WTC11 (cell line): ENCODE measurements at regions not wholly inside any gene's neighbourhood (a gene's known extent, or its start where the extent isn't known, plus 50 kb on each side); places are given as distances from the start of the nearest gene placed in this dataset.

Experiments
- ATAC-seq: fragments of 200-7000 bp; cut with Tn5 transposase; 2 replicates; pipeline ENCODE4 v1.10.0; 2021; ENCODE audit warnings: mild to moderate bottlenecking, moderate library complexity
- CTCF ChIA-PET: fragments of 300-600 bp; sonication (Branson Sonifier 250); formaldehyde crosslinking; loops from one replicate; lab custom pipeline; 2021; ENCODE audit warnings: antibody characterized with exemption; lab: Charles Lee
- POLR2A ChIA-PET: fragments of 350-600 bp; sonication (Branson Sonifier 250); formaldehyde crosslinking; loops from one replicate; lab custom pipeline; 2021; ENCODE audit warnings: antibody characterized with exemption; lab: Charles Lee
- DNase-seq: peaks from one replicate; pipeline ENCODE4 v3.0.0; 2021; ENCODE audit warnings: low spot score
- H3K27ac Mint-ChIP-seq: 2 replicates; pipeline ENCODE4 v1.8.0; 2021; ENCODE audit warnings: mixed read lengths
- H3K27me3 Mint-ChIP-seq: 2 replicates; pipeline ENCODE4 v1.8.0; 2021; ENCODE audit warnings: low read depth, mild to moderate bottlenecking, moderate library complexity, mixed read lengths
- H3K36me3 Mint-ChIP-seq: 2 replicates; pipeline ENCODE4 v1.8.0; 2021; ENCODE audit warnings: mixed read lengths
- H3K4me1 Mint-ChIP-seq: 2 replicates; pipeline ENCODE4 v1.8.0; 2022; ENCODE audit warnings: mixed read lengths
- H3K4me3 Mint-ChIP-seq: 2 replicates; pipeline ENCODE4 v1.8.0; 2021; ENCODE audit warnings: mild to moderate bottlenecking, moderate library complexity, mixed read lengths
- H3K9me3 Mint-ChIP-seq: 2 replicates; pipeline ENCODE4 v1.8.0; 2021; ENCODE audit warnings: mixed read lengths
- CBFB ChIP-seq: sonication (generic); formaldehyde crosslinking; IDR thresholded peaks from 2 replicates; pipeline ENCODE4 v1.8.1; 2022; ENCODE audit warnings: mild to moderate bottlenecking, low read depth, missing genetic modification reagents
- E2F5 ChIP-seq: sonication (generic); formaldehyde crosslinking; IDR thresholded peaks from 2 replicates; pipeline ENCODE4 v1.8.1; 2022; ENCODE audit warnings: mild to moderate bottlenecking, moderate library complexity, missing genetic modification reagents
- ETV6 ChIP-seq: sonication (generic); formaldehyde crosslinking; IDR thresholded peaks from 2 replicates; pipeline ENCODE4 v1.8.1; 2022; ENCODE audit warnings: mild to moderate bottlenecking, missing genetic modification reagents
- FOXJ3 ChIP-seq: sonication (generic); formaldehyde crosslinking; IDR thresholded peaks from 2 replicates; pipeline ENCODE4 v1.9.0; 2021; ENCODE audit warnings: missing genetic modification reagents, mild to moderate bottlenecking, borderline replicate concordance
- FOXK1 ChIP-seq: sonication (generic); formaldehyde crosslinking; IDR thresholded peaks from 2 replicates; pipeline ENCODE4 v1.8.0; 2022; ENCODE audit warnings: mild to moderate bottlenecking, moderate library complexity, missing genetic modification reagents
- FOXP1 ChIP-seq: sonication (generic); formaldehyde crosslinking; IDR thresholded peaks from 2 replicates; pipeline ENCODE4 v1.8.0; 2022; ENCODE audit warnings: missing genetic modification reagents, mild to moderate bottlenecking, moderate library complexity, borderline replicate concordance
- GRHL2 ChIP-seq: fragments of 250-450 bp; sonication (Bioruptor Pico); IDR thresholded peaks from 2 replicates; pipeline ENCODE4 v1.8.0; 2022; ENCODE audit warnings: mild to moderate bottlenecking, moderate library complexity; ENCODE audit not compliant: insufficient replicate concordance, severe bottlenecking
- GTF2I ChIP-seq: fragments of 250-450 bp; sonication (Bioruptor Pico); conservative IDR thresholded peaks from 2 replicates; pipeline ENCODE4 v1.4.0; 2021; ENCODE audit warnings: mild to moderate bottlenecking
- NR1H2 ChIP-seq: sonication (generic); formaldehyde crosslinking; IDR thresholded peaks from 2 replicates; pipeline ENCODE4 v1.9.0; 2021; ENCODE audit warnings: mild to moderate bottlenecking, moderate library complexity, missing genetic modification reagents
- NR3C1 ChIP-seq: sonication (generic); formaldehyde crosslinking; conservative IDR thresholded peaks from 2 replicates; pipeline ENCODE4 v1.8.1; 2023; ENCODE audit warnings: low read depth, mild to moderate bottlenecking, missing genetic modification reagents
- RELA ChIP-seq: sonication (generic); formaldehyde crosslinking; IDR thresholded peaks from 2 replicates; pipeline ENCODE4 v1.8.1; 2022; ENCODE audit warnings: missing genetic modification reagents, mild to moderate bottlenecking, borderline replicate concordance
- SMAD4 ChIP-seq: sonication (generic); formaldehyde crosslinking; IDR thresholded peaks from 2 replicates; pipeline ENCODE4 v1.8.0; 2022; ENCODE audit warnings: mild to moderate bottlenecking, missing genetic modification reagents
- SP1 ChIP-seq: sonication (generic); formaldehyde crosslinking; conservative IDR thresholded peaks from 2 replicates; pipeline ENCODE4 v1.8.1; 2022; ENCODE audit warnings: missing genetic modification reagents
- TCF7 ChIP-seq: sonication (generic); formaldehyde crosslinking; IDR thresholded peaks from 2 replicates; pipeline ENCODE4 v1.8.0; 2022; ENCODE audit warnings: mild to moderate bottlenecking, low read depth, missing genetic modification reagents, moderate library complexity
- TEAD4 ChIP-seq: sonication (generic); formaldehyde crosslinking; IDR thresholded peaks from 2 replicates; pipeline ENCODE4 v1.8.0; 2022; ENCODE audit warnings: mild to moderate bottlenecking, missing genetic modification reagents
- ZNF121 ChIP-seq: sonication (generic); formaldehyde crosslinking; IDR thresholded peaks from 2 replicates; pipeline ENCODE4 v1.8.0; 2023; ENCODE audit warnings: missing genetic modification reagents
- ZNF423 ChIP-seq: fragments of 250-450 bp; sonication (Bioruptor Pico); IDR thresholded peaks from 2 replicates; pipeline ENCODE4 v2.1.2; 2022; ENCODE audit warnings: mild to moderate bottlenecking, moderate library complexity
- TF ChIP-seq, protein P1 (sequence below): sonication (generic); formaldehyde crosslinking; IDR thresholded peaks from 2 replicates; pipeline ENCODE4 v1.8.1; 2022; ENCODE audit warnings: missing genetic modification reagents, borderline replicate concordance
- TF ChIP-seq, protein P2 (sequence below): sonication (generic); formaldehyde crosslinking; IDR thresholded peaks from 2 replicates; pipeline ENCODE4 v1.8.1; 2022; ENCODE audit warnings: mild to moderate bottlenecking, missing genetic modification reagents, moderate library complexity, borderline replicate concordance
- TF ChIP-seq, protein P3 (sequence below): fragments of 250-450 bp; sonication (Bioruptor Pico); IDR thresholded peaks from 2 replicates; pipeline ENCODE4 v1.8.0; 2021; ENCODE audit warnings: mild to moderate bottlenecking
- TF ChIP-seq, protein P4 (sequence below): sonication (generic); formaldehyde crosslinking; IDR thresholded peaks from 2 replicates; pipeline ENCODE4 v1.8.0; 2023; ENCODE audit warnings: mild to moderate bottlenecking, missing genetic modification reagents

DNA sequence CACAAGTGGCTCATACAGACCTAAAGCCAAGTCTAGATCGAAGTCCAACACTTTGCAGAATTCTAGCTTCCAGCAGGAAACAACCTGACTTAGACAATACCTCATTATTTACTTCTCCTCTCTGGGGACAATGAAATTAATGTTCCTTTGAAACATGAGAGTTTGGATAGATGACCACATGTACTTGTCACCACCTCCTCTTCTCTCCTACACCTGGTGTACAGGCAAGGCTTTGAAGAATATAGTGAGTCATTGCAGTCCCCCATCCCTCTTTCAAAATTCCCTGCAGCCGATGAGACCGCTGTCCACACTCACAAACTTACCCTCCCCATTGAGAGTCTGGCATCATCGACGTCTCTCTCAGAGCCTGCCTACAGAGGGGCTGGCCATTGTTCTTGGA, 189.0 kb upstream of the HES1 start (continued):
- TF ChIP-seq FOXJ3 (CRISPR knock-in tag), result no peak
- TF ChIP-seq, protein P1, sequence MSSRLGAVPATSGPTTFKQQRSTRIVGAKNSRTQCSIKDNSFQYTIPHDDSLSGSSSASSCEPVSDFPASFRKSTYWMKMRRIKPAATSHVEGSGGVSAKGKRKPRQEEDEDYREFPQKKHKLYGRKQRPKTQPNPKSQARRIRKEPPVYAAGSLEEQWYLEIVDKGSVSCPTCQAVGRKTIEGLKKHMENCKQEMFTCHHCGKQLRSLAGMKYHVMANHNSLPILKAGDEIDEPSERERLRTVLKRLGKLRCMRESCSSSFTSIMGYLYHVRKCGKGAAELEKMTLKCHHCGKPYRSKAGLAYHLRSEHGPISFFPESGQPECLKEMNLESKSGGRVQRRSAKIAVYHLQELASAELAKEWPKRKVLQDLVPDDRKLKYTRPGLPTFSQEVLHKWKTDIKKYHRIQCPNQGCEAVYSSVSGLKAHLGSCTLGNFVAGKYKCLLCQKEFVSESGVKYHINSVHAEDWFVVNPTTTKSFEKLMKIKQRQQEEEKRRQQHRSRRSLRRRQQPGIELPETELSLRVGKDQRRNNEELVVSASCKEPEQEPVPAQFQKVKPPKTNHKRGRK (CRISPR knock-in tag), result no peak
- TF ChIP-seq TCF7, result no peak
- TF ChIP-seq, protein P2, sequence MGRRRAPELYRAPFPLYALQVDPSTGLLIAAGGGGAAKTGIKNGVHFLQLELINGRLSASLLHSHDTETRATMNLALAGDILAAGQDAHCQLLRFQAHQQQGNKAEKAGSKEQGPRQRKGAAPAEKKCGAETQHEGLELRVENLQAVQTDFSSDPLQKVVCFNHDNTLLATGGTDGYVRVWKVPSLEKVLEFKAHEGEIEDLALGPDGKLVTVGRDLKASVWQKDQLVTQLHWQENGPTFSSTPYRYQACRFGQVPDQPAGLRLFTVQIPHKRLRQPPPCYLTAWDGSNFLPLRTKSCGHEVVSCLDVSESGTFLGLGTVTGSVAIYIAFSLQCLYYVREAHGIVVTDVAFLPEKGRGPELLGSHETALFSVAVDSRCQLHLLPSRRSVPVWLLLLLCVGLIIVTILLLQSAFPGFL (CRISPR knock-in tag), result no peak
- TF ChIP-seq SP1 (CRISPR knock-in tag), result no peak
- TF ChIP-seq ZNF423 (CRISPR knock-in tag), result no peak
- no peak for TF ChIP-seq FOXP1 (CRISPR knock-in tag)
- TF ChIP-seq SMAD4 (CRISPR knock-in tag), result no peak
- TF ChIP-seq, protein P3, sequence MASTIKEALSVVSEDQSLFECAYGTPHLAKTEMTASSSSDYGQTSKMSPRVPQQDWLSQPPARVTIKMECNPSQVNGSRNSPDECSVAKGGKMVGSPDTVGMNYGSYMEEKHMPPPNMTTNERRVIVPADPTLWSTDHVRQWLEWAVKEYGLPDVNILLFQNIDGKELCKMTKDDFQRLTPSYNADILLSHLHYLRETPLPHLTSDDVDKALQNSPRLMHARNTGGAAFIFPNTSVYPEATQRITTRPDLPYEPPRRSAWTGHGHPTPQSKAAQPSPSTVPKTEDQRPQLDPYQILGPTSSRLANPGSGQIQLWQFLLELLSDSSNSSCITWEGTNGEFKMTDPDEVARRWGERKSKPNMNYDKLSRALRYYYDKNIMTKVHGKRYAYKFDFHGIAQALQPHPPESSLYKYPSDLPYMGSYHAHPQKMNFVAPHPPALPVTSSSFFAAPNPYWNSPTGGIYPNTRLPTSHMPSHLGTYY, result no peak

GRCh38 chr3:193947596-193947995, 188.4 kb upstream of the HES1 start:
- Mint-ChIP-seq H3K27ac (no peak overlapping the region), H3K4me1 (peaks cover 48% of the 10 kb centered on the region), H3K36me3 (no peaks in the 10 kb centered on the region), H3K4me3 (no peak overlapping the region), H3K27me3 (peaks cover 29% of the 10 kb centered on the region), H3K9me3 (no peaks in the 10 kb centered on the region)
- ATAC-seq, result no peak
- ChIA-PET POLR2A (interaction anchor here (0.7 kb wide), 1 partner anchor 189 kb away, joined by 7 read pairs; no protein-coding TSS in a partner anchor), CTCF (no interaction called here)
- TF ChIP-seq GRHL2, result no peak
- TF ChIP-seq FOXK1, result no peak
- no peak for TF ChIP-seq E2F5
- TF ChIP-seq TEAD4 (CRISPR knock-in tag), result no peak
- TF ChIP-seq ETV6 (CRISPR knock-in tag), result no peak
- TF ChIP-seq, protein P4, sequence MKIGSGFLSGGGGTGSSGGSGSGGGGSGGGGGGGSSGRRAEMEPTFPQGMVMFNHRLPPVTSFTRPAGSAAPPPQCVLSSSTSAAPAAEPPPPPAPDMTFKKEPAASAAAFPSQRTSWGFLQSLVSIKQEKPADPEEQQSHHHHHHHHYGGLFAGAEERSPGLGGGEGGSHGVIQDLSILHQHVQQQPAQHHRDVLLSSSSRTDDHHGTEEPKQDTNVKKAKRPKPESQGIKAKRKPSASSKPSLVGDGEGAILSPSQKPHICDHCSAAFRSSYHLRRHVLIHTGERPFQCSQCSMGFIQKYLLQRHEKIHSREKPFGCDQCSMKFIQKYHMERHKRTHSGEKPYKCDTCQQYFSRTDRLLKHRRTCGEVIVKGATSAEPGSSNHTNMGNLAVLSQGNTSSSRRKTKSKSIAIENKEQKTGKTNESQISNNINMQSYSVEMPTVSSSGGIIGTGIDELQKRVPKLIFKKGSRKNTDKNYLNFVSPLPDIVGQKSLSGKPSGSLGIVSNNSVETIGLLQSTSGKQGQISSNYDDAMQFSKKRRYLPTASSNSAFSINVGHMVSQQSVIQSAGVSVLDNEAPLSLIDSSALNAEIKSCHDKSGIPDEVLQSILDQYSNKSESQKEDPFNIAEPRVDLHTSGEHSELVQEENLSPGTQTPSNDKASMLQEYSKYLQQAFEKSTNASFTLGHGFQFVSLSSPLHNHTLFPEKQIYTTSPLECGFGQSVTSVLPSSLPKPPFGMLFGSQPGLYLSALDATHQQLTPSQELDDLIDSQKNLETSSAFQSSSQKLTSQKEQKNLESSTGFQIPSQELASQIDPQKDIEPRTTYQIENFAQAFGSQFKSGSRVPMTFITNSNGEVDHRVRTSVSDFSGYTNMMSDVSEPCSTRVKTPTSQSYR (CRISPR knock-in tag), result no peak
- TF ChIP-seq RELA (CRISPR knock-in tag), result no peak
- no peak for TF ChIP-seq NR3C1 (CRISPR knock-in tag)
- no peak for TF ChIP-seq CBFB
- TF ChIP-seq GTF2I (CRISPR knock-in tag), result no peak
- TF ChIP-seq, protein P3, result no peak
- TF ChIP-seq ZNF121, result no peak
- no peak for TF ChIP-seq NR1H2 (CRISPR knock-in tag)
- TF ChIP-seq FOXP1 (CRISPR knock-in tag), result no peak
- DNase-seq, result no peak
